Testis (tissue), 2 donors: ENCODE measurements at regions not wholly inside any gene's neighbourhood (a gene's known extent, or its start where the extent isn't known, plus 50 kb on each side); places are given as distances from the start of the nearest gene placed in this dataset.
"Not testable (repeated sequence)": the region's sequence is repeated elsewhere in the genome, so short reads cannot be mapped to it uniquely, and the experiment has no call there.

Experiments used
- POLR2A ChIP-seq: fragments of 450-650 bp; IDR thresholded peaks from one replicate; pipeline ENCODE4 v1.6.1; 2017; ENCODE audit warnings: antibody characterized with exemption, mild to moderate bottlenecking, moderate library complexity
- TF ChIP-seq, protein P1 (sequence below), 3 experiments: fragments of 450-650 bp in 2 of 3; fragments of 200-600 bp in 1 of 3; sonication (generic) in 1 of 3; IDR thresholded peaks; one replicate each; pipeline ENCODE4 v1.5.1; 2016 to 2019; ENCODE audit warnings: antibody characterized with exemption in 3 of 3, mild to moderate bottlenecking in 2 of 3, moderate library complexity in 1 of 3

DNA sequence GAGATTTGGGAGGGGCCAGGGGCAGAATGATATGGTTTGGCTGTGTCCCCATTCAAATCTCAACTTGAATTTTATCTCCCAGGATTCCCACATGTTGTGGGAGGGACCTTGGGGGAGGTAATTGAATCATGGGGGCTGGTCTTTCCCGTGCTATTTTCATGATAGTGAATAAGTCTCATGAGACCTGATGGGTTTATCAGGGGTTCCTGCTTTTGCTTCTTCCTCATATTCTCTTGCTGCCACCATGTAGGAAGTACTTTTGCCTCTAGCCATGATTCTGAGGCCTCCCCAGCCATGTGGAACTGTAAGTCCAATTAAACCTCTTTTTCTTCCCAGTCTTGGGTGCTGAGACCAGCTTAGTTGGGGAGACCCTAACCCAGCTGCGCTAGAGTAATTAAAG lies 462.9 kb downstream of the REEP3 start:
- TF ChIP-seq, protein P1, sequence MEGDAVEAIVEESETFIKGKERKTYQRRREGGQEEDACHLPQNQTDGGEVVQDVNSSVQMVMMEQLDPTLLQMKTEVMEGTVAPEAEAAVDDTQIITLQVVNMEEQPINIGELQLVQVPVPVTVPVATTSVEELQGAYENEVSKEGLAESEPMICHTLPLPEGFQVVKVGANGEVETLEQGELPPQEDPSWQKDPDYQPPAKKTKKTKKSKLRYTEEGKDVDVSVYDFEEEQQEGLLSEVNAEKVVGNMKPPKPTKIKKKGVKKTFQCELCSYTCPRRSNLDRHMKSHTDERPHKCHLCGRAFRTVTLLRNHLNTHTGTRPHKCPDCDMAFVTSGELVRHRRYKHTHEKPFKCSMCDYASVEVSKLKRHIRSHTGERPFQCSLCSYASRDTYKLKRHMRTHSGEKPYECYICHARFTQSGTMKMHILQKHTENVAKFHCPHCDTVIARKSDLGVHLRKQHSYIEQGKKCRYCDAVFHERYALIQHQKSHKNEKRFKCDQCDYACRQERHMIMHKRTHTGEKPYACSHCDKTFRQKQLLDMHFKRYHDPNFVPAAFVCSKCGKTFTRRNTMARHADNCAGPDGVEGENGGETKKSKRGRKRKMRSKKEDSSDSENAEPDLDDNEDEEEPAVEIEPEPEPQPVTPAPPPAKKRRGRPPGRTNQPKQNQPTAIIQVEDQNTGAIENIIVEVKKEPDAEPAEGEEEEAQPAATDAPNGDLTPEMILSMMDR (IDR thresholded peaks at IDR 0.05): not testable (repeated sequence)
- TF ChIP-seq POLR2A: not testable (repeated sequence)
